ENCODE measurements at regions not wholly inside any gene's neighbourhood (a gene's known extent, or its start where the extent isn't known, plus 50 kb on each side); places are given as distances from the start of the nearest gene placed in this dataset.

- H3K4ac ChIP-seq (ENCODE audit: low read depth, low read length), result no peak overlapping the region
Observed at GRCh38 chr11:19482319-19483100, 230.1 kb upstream of the NAV2 start.

More at GRCh38 chr11:19482319-19483100, 230.1 kb upstream of the NAV2 start:
- no peaks in the 10 kb centered on the region for H3K4me1 ChIP-seq (ENCODE audit: control insufficient read depth, insufficient read depth, low read length)
- no peak overlapping the region for H3K18ac ChIP-seq (ENCODE audit: low read depth, low read length)
- H3K4me2 ChIP-seq (ENCODE audit: low read depth, low read length), result no peak overlapping the region
- H2BK15ac ChIP-seq (ENCODE audit: low read depth, low read length), result no peak overlapping the region
- H3K36me3 ChIP-seq (ENCODE audit: control insufficient read depth, insufficient read depth, low read length), result no peaks in the 10 kb centered on the region
- WGBS, 2 experiments (ENCODE audit: extremely low coverage in 2 of 2, insufficient read length in 1 of 2), result no CpG with 5 or more reads among the region's 6 CpGs
- H4K91ac ChIP-seq (ENCODE audit: insufficient read depth, low read depth, low read length), result no peak overlapping the region
- H2BK5ac ChIP-seq (ENCODE audit: low read depth, low read length, poor library complexity, severe bottlenecking), result no peak overlapping the region
- H3K9ac ChIP-seq (ENCODE audit: low read depth, low read length), result no peak overlapping the region
- H2AK5ac ChIP-seq (ENCODE audit: low read depth, low read length), result no peak overlapping the region
- ATAC-seq (ENCODE audit: low read depth), result no peak
- H2AK9ac ChIP-seq (replicated peaks; ENCODE audit: low read depth, low read length, poor library complexity), result no peak overlapping the region
- peak overlapping the region; percentile 14 for H2AFZ ChIP-seq (replicated peaks; ENCODE audit: low read length, poor library complexity)
- no peak overlapping the region for H4K5ac ChIP-seq (ENCODE audit: low read depth, low read length)
- no peak overlapping the region for H3K4me3 ChIP-seq (ENCODE audit: insufficient read depth, low read depth, low read length)
- DNase-seq, result no peak
- H3K56ac ChIP-seq (ENCODE audit: extremely low read depth, insufficient read depth, low read length), result no peak overlapping the region
- no peaks in the 10 kb centered on the region for H3K9me1 ChIP-seq (ENCODE audit: insufficient read depth, low read length)
- ChIA-PET CTCF (no interaction called here), POLR2A (ENCODE audit: unreplicated experiment) (no interaction called here)
- H3K23ac ChIP-seq (ENCODE audit: low read depth, low read length), result no peak overlapping the region
- no peaks in the 10 kb centered on the region for H3K79me1 ChIP-seq (ENCODE audit: low read depth in 1 of 2, low read length in 2 of 2)
- no peak overlapping the region for H3K27ac ChIP-seq (ENCODE audit: insufficient read depth, low read length)
- H2BK120ac ChIP-seq (ENCODE audit: low read depth, low read length), result no peak overlapping the region
- no TSS peak for BruUV-seq (replicated peaks)
- no peak overlapping the region for H4K8ac ChIP-seq (ENCODE audit: low read depth in 2 of 2, low read length in 2 of 2)
- no peaks in the 10 kb centered on the region; the same call in 1 of the 2 replicates for H4K20me1 ChIP-seq (ENCODE audit: insufficient read depth, low read length)
- in situ Hi-C loops (cut with MboI; ENCODE audit: low sequenced_read_pairs) (no loop called here), dilution Hi-C loops (cut with HindIII; ENCODE audit: low sequenced_read_pairs, unreplicated experiment) (no loop called here), intact Hi-C loops (cut with micrococcal nuclease) (no loop called here)
- TF ChIP-seq RAD21 (IDR thresholded peaks at IDR 0.05; ENCODE audit: low read length) (no peak), CEBPB (IDR thresholded peaks at IDR 0.05; ENCODE audit: low read depth, low read length) (no peak), CHD1 (IDR thresholded peaks at IDR 0.05; ENCODE audit: low read depth, low read length) (no peak), POLR2A (IDR thresholded peaks at IDR 0.05; ENCODE audit: low read depth, low read length) (no peak), BHLHE40 (IDR thresholded peaks at IDR 0.05; ENCODE audit: low read depth, low read length) (no peak), RCOR1 (IDR thresholded peaks at IDR 0.05; ENCODE audit: insufficient replicate concordance, low read length) (no peak), RFX5 (IDR thresholded peaks at IDR 0.05; ENCODE audit: low read depth, low read length) (no peak), MAZ (IDR thresholded peaks at IDR 0.05; ENCODE audit: borderline replicate concordance, low read depth, low read length) (no peak), MAFK (IDR thresholded peaks at IDR 0.05; ENCODE audit: low read depth, low read length) (no peak), FOS (IDR thresholded peaks at IDR 0.05; ENCODE audit: low read depth, low read length) (no peak)
- TF ChIP-seq, protein P1, sequence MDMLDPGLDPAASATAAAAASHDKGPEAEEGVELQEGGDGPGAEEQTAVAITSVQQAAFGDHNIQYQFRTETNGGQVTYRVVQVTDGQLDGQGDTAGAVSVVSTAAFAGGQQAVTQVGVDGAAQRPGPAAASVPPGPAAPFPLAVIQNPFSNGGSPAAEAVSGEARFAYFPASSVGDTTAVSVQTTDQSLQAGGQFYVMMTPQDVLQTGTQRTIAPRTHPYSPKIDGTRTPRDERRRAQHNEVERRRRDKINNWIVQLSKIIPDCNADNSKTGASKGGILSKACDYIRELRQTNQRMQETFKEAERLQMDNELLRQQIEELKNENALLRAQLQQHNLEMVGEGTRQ (IDR thresholded peaks at IDR 0.05; ENCODE audit: low read depth, low read length), result no peak
- TF ChIP-seq, protein P2, sequence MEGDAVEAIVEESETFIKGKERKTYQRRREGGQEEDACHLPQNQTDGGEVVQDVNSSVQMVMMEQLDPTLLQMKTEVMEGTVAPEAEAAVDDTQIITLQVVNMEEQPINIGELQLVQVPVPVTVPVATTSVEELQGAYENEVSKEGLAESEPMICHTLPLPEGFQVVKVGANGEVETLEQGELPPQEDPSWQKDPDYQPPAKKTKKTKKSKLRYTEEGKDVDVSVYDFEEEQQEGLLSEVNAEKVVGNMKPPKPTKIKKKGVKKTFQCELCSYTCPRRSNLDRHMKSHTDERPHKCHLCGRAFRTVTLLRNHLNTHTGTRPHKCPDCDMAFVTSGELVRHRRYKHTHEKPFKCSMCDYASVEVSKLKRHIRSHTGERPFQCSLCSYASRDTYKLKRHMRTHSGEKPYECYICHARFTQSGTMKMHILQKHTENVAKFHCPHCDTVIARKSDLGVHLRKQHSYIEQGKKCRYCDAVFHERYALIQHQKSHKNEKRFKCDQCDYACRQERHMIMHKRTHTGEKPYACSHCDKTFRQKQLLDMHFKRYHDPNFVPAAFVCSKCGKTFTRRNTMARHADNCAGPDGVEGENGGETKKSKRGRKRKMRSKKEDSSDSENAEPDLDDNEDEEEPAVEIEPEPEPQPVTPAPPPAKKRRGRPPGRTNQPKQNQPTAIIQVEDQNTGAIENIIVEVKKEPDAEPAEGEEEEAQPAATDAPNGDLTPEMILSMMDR (conservative IDR thresholded peaks at IDR 0.05; ENCODE audit: low read depth, low read length), result no peak
- H2BK20ac ChIP-seq (ENCODE audit: low read depth, low read length), result no peak overlapping the region
- H3K27me3 ChIP-seq (ENCODE audit: control insufficient read depth, insufficient read depth, low read length), result peaks cover 44% of the 10 kb centered on the region
- no peak overlapping the region for H3K14ac ChIP-seq (replicated peaks; ENCODE audit: low read depth, low read length)
- no peaks in the 10 kb centered on the region for H3K9me3 ChIP-seq (ENCODE audit: control insufficient read depth, insufficient read depth, low read length)
